GM03348 (cell line): ENCODE measurements at regions not wholly inside any gene's neighbourhood (a gene's known extent, or its start where the extent isn't known, plus 50 kb on each side); places are given as distances from the start of the nearest gene placed in this dataset.

Experiments used
- DNase-seq: peaks from one replicate; pipeline ENCODE4 v3.0.0; 2012; ENCODE audit warnings: low spot score

GRCh38 chr6:40721271-40721952 is 134.2 kb upstream of the LRFN2 start:
- no peak for DNase-seq

DNA sequence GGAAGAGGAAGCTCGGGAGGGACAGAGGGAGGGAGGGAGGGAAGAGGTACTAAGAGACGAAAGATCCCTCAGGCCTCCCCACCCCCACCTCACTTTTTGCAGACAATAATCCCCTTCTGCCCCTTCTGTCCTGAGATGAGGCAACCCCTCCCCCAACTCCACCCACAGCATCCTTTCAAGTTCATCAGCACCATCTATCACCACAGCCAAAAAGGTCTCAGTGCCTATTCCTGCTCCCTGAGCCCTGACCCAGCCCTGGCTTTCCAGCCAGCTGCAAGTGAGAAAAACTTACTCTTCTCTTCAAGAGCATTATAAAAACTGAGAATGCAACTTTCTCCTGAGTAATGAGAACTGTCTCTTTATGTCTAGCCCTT is 133.2 kb upstream of the LRFN2 start:
- no peak for DNase-seq

DNA sequence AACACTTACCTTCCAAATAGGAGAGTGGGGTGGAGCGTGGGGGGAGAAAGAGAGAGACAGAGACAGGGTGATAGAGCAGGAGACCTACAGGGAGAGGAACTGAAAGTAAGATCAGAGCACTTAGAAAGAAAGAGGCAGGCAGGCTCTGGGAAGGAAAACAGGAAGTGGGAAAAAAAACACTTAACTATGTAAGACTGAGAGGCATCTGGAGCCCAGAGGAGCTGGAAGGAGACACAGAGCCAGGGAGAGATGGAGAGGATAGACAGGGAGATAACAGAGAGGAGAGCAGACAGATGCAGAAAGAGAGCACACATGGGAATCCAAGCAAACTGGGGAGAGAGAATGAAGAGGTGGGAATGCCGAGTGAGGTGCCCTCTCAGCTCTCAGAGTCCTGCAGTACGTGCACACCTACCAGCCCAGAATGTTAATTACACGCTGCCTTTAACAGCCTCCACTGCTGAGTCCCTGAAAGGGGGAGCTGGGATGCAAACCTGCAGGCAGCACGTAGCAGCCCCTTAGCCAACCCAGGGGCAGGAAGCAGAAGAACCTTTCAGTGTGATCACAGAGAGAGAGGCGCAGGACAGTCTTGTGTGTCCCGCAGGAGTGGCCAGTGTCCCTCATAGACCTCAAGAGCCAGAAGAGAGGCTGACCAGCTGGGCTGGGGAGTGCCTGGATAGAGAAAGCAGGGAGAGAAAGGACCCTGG is 132.7 kb upstream of the LRFN2 start:
- DNase-seq = peak; percentile 79

DNA sequence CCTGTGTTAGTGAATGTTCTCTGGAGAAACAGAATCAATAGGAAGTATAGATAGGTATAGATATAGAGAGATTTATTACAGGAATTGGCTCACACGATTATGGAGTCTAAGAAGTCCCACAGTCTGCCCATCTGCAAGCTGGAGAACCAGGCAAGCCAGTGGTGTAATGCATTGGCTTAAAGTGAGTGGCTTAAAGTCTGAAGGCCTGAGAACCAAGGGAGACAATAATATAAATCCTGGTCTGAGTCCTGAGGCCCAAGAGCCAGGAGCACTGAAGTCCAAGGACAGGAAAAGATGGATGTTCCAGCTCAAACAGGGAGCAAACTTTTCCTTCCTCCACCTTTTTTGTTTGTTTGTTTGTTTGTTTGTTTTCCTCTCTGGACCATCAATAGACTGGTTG is 131.2 kb upstream of the LRFN2 start:
- DNase-seq = no peak

DNA sequence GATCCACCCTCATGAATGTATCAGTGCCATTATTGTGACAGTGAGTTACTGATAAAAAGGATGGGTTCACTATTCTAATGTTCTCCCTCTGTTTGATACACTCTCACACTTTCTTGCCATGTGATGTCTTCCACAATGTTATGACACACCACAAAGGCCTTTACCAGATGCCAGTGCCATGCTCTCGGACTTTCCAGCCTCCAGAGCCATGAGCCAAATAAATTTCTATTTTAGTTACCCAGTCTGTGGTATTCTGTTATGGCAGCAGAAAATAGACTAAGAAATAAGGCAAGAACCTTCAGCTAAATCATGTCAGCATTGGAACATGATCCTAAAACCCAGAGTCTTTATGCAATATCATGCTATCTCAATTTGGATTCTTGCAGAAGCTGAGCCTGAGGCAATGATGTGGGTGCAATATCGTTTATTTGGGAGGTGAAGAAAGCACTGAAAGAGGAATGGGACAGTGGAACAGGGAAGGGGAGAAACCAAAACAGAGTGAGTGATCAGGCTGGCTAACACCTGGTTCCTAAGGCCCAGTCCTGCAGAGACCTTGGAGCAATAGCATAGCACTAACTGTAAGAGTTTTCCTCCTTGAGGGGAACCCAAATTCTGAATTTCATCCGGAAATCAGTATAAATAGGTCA is 130.4 kb upstream of the LRFN2 start:
- no peak for DNase-seq

DNA sequence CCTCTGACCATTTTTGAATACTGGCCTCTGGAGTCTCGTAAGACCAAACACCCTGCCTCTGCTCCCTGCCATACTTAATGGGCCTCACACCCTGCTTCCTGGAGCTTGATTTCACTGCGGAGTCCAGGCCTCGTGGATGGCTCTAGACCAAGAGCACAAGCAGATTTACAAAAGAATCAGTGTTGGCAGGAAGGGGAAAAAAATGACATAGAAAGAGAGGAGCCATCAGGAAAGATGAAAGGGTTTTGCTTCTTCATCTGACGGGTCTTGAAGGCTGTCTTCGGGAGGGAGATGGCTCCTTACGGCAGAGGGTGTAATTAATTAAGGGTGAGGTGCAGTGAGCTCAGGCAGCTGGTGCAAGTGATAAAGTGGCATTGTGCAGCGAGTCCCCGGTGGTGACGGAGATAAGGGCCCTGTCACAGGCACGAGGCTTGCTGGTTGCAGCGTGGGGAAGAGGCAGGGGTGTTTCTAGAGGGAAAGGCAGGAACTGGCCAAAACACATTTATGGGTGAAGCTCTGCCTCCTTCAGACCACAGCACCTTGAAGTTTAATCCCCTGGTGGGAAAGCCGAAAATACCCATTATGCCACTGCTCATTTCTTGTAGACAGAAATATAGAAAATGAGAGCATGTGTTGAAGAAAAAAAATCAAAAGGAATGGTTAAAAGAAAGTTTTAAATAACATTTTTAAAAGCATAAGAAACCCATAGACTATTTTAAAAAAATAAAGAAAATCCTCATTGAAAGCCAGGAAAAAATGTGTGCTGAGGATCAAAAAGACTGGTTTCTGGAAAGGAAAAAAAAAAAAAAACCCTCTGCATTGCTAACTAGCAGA is 128.6 kb upstream of the LRFN2 start:
- no peak for DNase-seq

DNA sequence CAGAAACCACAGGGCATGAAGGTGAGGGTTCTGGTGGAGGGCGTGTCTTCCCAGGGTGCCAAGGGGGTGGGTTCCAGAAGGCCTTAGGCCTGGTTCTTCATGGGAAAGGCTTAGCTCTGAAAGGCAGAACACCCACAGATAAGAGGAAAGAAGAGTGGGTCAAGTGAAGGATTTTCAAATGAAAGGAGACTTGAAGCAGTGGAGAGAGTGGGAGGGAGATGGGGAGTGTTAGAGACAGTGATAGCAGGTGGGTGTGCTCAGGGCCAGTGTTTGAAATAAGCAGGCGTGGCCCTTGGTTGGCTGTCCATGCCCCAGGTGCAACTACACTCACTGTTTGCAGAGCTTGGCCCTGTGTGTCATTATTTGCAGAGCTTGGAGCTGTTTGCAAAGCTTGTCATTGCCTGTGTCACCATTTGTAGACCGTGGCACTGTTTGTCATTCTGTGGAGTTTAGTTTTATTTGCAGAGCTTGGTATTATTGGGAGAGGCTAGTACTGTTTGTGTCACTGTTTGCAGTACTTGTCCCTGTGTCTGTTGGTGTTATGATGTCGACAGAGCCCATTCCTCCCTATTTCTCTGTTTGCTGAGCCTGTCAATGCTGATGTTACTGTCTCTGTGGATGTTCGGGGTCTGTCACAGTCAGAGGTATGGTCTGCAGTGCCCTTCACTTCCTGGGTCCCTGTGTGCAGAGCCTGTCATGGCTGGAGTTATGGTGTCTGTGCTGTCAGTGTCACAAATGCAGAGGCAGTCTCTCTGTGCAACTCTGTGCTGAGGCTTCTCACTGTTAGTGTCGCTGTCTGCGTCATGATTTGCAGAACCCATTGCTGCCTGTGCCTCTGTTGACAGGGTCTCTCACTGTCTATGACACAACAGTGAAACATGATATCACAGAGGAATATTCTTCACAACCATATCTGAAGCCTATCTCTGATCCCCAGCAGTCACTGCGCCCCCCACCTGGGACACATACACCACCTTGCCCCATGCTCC is 127.7 kb upstream of the LRFN2 start:
- DNase-seq = no peak

DNA sequence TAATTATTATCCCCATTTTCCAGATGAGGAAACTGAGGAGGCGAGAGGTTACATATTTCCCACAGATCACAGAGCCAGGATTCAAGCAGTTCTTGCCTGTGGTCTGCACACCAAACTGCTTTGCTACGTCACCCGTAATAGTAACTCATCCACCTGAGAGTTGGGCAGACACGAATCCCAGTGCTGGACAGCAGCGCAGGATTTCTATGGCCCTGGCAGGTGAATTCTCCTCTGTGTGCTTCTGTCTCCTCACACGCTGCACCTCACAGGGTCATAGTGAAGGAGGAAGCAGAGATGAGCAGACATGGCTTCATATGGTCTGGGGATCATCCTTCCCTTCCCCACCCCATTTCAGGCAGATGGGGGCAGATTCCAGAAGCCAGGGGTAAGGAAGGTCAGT is 127.0 kb upstream of the LRFN2 start:
- DNase-seq = no peak

DNA sequence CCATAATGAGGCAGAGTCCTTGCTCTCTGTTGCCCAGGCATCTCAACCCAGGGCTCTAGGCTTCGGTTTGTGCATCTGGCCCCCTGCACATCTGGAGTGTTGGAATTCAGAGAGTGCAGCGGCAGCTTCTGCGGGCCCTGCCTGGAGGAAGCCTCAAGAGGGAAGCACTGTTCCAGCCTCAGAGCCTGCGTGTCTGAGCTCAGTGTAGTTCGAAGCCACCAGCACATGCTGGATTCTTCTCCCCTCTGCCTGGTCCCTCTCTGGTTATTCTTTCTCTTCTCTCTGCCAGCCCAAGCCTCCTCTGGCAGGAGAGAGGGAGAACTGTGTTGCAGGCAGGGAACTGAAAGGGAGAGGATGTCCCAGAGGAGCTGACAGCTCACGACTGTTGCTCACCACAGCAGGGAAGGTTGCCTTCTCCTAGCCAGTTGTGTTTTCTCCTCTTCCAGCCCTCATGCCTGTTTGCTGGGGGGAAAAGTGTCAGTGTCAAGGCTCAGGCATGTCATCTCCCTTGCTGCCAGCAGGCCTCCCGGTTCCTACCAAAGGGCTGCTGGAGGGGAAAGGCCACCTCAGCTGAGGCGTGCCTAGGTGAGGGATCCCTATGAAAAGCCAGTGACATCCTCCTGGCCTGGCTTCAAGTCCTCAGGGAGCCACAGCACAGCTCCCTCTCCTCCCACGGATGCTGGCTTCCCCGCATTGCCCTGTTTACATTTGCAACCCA is 126.0 kb upstream of the LRFN2 start:
- peak; percentile 37 for DNase-seq

DNA sequence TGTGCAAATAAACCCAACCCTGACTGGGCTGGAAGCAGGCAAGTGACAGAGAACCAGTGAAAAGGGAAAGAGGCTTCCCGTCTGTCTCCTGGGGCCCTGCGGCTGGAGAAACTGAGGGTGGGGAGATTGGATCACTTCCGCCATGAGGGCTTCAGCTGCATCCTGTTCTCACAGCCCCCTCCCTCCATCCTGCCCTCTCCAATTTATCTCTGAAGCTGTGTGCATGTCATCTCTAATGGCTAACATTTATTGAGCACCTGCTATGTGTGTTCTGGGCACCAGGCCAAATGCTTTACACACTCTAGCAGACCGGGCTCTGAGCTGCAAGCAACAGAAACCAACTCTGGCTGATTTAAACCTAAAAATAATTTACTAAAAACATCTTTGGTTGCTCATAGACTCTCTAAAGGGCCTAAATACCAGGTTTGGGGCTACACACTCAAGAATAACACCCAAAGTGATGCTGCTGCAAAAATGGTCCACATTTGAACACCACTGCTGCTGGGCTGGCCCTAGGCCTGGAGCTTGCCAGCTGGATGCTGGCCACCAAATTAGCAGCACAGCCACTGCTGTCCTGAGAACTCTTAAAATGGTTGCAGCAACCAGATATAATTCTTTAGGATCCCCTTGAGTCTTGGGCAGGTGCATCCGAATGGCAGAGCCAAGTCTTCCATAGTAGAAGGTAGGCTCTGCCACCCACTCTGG is 123.6 kb upstream of the LRFN2 start:
- DNase-seq = no peak

DNA sequence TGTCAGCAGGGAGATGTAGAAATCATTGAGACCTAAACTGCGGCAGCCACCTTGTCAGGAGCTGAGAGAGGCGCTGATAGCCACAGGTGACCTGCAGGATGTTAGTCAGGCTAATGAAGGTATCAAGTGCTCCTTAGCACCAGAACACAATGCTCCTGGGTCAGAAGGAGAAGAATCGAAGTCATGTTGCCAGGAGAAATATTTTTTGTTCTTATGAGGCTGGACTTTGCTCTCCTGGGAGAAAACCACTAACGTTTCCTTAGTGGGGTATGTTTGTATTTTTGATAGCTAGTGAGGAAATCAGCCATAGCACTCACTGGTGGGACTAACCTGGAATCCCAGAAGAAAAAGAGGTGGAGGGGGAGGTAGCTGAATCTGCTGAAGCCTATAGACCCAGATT is 120.9 kb upstream of the LRFN2 start:
- DNase-seq = no peak

- DNase-seq = no peak
These were observed 119.0 kb upstream of the LRFN2 start for GRCh38 chr6:40706178-40706577.

- DNase-seq = no peak
These were observed 118.2 kb upstream of the LRFN2 start for GRCh38 chr6:40705354-40705753.

GRCh38 chr6:40701352-40702007 is 114.3 kb upstream of the LRFN2 start:
- DNase-seq = no peak

- DNase-seq = no peak
These were observed 112.9 kb upstream of the LRFN2 start for GRCh38 chr6:40700006-40700580.

DNA sequence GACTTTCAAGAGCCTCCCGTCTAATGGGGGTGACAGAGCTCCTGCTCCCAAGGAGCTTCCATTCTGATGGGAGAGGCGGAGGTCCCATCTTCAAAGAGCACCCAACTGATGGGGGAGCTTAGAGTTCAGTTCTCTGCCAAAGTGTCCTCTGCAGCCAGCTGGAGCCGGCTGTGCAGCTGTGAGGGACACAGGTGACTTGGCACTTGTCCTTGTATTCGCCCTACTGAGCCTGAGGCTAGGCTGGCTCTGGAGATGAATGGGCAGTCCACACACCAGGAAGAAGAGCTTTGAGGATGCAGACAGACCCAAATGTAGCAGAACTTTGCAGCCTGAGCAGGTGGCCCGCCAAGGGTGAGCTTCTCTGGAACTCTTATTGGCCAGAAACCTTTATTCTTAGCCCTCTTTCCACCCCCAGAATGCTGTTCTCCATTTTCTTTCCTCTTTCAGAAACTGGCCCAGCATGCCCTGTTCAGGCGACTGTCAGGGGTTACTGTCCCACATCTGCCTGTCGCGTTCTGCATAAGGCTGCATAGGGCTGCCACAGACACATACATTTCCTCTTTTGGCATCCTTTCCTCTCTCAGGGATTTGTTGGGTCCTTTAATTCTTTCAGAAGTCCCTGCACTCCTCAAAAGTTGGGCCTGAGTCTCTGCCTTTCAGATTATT is 108.7 kb upstream of the LRFN2 start:
- DNase-seq = no peak

- no peak for DNase-seq
These were observed 108.0 kb upstream of the LRFN2 start for GRCh38 chr6:40695114-40695513.

DNA sequence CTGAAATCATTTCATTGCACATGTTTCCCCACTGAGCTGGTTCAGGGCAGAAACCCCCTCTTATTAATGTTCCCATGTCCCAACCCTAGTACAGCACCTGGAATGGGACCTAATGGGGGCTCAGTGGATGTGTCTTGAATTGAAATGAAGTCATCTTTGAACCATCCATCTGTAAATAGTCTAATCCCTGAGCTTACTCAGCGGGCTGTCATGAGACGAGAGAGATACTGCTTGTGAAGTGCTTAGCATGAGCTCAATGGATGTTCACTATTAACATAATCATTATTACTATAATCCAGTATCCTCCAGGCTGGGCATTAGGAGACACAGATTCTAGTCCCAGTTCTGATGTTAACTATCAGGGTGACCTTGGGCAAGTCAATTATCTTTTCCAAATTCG is 106.6 kb upstream of the LRFN2 start:
- no peak for DNase-seq

DNA sequence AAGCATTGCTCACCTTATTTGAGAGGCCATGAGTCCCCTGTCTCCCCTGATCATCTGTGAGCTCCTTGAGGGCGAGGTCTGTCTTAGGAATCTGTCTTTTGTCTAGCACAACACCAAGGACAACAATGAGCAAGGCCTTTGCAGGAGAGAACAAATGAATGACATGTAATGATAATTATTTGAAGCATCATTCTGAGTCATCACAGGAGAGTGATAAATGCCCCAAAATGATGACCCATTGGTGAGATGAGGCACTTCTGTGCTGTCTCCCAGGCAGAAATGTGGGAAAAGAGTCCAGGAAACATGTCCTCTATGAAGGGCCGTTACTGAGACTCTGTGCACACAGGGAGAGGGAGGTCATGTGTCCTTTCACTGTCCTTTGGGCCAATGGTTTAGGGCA is 105.2 kb upstream of the LRFN2 start:
- no peak for DNase-seq
